GM10248 (cell line): ENCODE measurements at regions not wholly inside any gene's neighbourhood (a gene's known extent, or its start where the extent isn't known, plus 50 kb on each side); places are given as distances from the start of the nearest gene placed in this dataset.

Source experiments
- CTCF ChIA-PET: fragments of 300-600 bp; sonication (Branson Sonifier 250); formaldehyde crosslinking; extraction: SDS; loops from one replicate; lab custom pipeline; 2021; ENCODE audit warnings: antibody characterized with exemption; lab: Yijun Ruan, JAX
- POLR2A ChIA-PET: fragments of 350-650 bp; sonication (Branson Sonifier 250); formaldehyde crosslinking; extraction: SDS; loops from one replicate; lab custom pipeline; 2020; ENCODE audit warnings: antibody characterized with exemption; lab: Yijun Ruan, JAX
- DNase-seq: peaks from one replicate; pipeline ENCODE4 v3.0.0; 2012; ENCODE audit errors: extremely low spot score
- TF ChIP-seq, protein P1 (sequence below): IDR thresholded peaks from 2 replicates; pipeline ENCODE4 v1.5.1; 2012; ENCODE audit warnings: mild to moderate bottlenecking, low read depth; ENCODE audit errors: extremely low read depth, missing control alignments, control extremely low read depth

DNA sequence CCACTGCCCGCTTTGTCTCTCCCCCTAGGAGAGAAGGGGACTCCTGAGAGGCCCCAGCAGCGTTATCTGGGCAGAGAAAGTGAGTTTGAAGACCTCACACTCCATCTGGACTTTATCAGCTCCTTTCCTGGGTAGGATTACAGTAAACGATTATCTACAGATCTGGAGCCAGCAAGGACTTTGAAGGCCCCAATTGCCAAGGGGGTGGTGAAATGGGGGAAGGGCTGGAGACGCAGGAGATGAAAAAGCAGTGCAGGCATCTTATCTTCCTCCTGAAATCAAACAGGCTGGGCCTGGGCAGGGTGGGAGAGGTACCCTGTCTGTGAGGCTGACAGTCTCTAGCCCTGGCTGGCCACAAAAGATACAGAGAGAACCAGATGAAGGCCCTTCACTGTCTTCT lies 105.8 kb upstream of the MSX2 start:
- no peak for DNase-seq
- TF ChIP-seq, protein P1, sequence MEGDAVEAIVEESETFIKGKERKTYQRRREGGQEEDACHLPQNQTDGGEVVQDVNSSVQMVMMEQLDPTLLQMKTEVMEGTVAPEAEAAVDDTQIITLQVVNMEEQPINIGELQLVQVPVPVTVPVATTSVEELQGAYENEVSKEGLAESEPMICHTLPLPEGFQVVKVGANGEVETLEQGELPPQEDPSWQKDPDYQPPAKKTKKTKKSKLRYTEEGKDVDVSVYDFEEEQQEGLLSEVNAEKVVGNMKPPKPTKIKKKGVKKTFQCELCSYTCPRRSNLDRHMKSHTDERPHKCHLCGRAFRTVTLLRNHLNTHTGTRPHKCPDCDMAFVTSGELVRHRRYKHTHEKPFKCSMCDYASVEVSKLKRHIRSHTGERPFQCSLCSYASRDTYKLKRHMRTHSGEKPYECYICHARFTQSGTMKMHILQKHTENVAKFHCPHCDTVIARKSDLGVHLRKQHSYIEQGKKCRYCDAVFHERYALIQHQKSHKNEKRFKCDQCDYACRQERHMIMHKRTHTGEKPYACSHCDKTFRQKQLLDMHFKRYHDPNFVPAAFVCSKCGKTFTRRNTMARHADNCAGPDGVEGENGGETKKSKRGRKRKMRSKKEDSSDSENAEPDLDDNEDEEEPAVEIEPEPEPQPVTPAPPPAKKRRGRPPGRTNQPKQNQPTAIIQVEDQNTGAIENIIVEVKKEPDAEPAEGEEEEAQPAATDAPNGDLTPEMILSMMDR = no peak
- CTCF ChIA-PET = no interaction called here
- POLR2A ChIA-PET = no interaction called here

DNA sequence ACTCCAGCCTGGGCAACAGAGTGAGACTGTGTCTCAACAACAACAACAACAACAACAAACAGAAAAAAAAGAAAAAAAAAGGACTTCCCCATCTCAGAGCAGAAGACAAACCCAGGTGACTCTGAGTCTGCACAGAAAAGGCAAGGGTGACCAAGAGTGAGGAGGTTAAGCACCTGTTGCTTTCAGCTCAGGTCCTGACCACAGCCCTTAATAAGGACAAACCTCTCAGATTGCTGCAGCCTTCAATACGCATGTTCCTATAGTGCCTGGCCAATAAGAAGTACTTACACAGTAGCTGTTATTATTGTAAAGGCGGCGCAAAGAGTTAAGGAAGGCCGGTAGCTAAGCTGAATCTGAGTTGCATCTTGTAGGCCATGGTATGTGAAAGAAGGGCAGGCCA lies 102.3 kb upstream of the MSX2 start:
- POLR2A ChIA-PET = no interaction called here
- CTCF ChIA-PET = no interaction called here
- TF ChIP-seq, protein P1 = no peak
- no peak for DNase-seq

DNA sequence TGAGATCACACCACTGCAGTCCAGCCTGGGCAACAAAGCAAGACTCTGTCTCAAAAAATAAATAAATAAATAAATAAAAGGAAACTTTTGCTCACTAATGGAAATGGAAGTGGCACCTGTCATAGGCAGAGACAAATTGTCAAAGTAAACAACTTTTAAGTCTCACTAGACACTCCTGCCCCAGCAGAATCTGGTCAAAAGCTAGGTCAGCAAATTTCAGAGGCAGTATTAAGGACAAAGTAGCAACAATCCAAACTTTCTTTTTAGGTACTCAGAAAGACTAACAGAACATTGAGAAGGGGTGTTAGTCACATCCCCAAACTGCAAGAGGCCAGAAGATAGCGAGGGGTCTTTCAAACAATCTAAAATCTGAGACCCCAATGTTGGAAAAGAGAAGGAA lies 101.4 kb upstream of the MSX2 start:
- ChIA-PET CTCF (no interaction called here), POLR2A (no interaction called here)
- no peak for DNase-seq
- TF ChIP-seq, protein P1 = no peak

DNA sequence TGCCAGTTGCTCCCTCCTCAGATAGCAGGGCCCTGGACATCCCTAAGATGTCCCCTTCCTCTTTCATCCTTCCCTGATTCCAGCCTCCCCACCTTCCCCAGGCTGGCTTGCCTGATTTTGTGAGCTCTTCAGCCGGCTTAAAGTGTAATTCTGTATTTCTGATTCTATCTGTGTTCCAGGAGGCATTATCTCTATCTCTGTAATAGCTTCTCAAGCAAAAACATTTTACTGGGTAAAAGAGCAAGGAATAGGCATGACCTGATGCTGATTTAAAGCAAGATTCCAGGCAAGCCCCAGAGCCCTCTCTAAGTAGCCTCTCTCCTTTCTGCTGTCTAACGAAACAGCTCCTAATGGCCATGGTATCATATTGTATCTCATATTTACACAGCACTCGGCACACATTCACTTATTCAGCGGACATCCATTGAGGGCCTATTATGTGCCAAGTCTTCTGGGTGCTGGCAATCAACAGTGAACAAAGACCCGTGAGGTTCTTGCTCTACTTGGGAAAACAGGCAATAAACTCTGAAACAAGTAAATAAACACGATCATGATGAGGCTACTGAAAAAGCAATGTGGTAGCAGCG lies 100.9 kb upstream of the MSX2 start:
- TF ChIP-seq, protein P1 = no peak
- ChIA-PET CTCF (no interaction called here), POLR2A (no interaction called here)
- DNase-seq = no peak

DNA sequence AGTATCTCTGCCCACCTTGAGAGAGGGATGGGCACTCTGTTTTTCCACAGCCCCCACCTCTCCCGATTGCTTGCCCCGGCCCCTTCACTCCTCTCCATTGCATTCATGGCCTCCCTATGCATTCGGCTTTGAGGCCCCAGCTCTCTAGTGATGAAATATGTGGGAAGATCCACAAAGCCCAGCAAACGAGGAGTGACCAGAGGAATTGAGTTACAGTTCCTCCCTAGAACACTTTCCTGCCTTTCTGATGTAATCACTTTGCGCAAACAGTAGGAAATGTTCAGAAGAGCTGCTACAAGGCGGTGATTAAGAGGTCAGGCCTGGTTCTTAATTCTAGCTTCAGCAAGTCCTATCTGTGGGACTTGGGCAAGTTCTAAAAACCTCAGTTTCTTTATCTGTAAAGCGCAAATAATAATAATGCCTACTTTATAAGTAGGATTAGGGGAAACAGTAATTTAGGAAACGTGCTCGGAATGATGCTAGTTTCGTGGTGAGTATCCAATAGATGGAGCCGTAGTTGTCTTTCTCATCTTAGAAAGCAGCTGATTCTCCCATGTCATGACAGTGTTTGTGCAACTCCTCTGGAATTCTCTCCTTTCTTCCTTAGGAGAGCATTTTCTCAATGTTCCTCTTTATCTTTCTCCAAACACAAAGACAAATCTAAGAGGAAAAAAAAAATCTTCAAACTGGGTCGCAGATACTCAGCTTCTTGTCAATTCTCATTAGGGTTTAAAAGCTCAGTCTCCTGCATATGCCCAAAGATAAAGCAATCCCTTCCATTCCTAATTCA lies 99.5 kb upstream of the MSX2 start:
- ChIA-PET CTCF (interaction anchor here (1.1 kb wide), 1 partner anchor 14 kb away, joined by 3 read pairs; no protein-coding TSS in a partner anchor), POLR2A (no interaction called here)

DNA sequence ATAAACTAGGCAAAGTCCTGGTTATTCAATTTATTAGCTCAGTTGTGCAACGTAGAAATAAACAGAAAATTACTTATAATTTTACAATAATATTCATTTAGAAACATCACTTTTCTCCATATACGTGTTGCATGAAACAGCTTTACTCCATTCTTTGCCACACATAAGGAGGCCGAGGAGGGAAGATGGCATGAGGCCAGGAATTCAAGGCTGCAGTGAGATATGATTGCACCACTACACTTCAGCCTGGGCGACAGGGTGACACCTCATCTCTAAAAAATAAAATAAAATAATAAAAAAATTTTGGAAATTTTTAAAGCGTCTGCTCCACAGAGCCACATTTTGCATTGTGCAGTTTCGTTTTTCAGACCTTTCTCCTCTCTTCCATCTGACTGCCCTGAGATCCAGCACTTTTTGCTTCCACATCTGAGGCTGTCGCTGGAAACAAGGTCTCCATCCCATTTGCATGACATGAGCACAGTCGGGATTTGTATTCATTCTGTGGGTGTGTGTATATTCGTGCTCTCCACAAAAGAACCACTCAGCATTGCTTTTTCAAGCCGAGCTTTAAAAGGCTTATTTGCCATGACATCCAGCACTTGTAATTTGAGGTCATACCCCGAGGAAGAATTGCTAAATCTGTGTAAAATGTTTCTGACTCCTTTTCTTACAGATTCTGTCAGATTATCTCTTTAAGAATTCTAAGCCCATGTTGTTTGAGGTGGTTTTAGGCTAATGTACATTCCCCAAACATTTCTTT lies 98.6 kb upstream of the MSX2 start:
- no peak for DNase-seq
- POLR2A ChIA-PET = no interaction called here
- TF ChIP-seq, protein P1 = no peak
- CTCF ChIA-PET = interaction anchor here (1.1 kb wide), 1 partner anchor 13 kb away, joined by 3 read pairs; no protein-coding TSS in a partner anchor

More for the DNA sequence above, 99.5 kb upstream of the MSX2 start:
- TF ChIP-seq, protein P1 = no peak
- no peak for DNase-seq
